Choroid plexus epithelial cell (primary cell): ENCODE measurements at regions not wholly inside any gene's neighbourhood (a gene's known extent, or its start where the extent isn't known, plus 50 kb on each side); places are given as distances from the start of the nearest gene placed in this dataset.

ENCODE experiments used
- DNase-seq: peaks from one replicate; pipeline ENCODE4 v3.0.0-alpha.2; 2010; ENCODE audit warnings: low read depth
- H3K4me3 ChIP-seq: 2 replicates; pipeline ENCODE4 v1.5.1; 2011; ENCODE audit warnings: low read depth, mild to moderate bottlenecking, control low read depth, low read length, moderate library complexity
- CTCF ChIP-seq: conservative IDR thresholded peaks from 2 replicates; pipeline ENCODE4 v1.5.1; 2011; ENCODE audit warnings: low read depth, mild to moderate bottlenecking, control low read depth, inconsistent platforms, low read length, moderate library complexity

GRCh38 chr12:107990325-107990724 lies 138.8 kb upstream of the WSCD2 start:
- H3K4me3 ChIP-seq, result no peak overlapping the region
- TF ChIP-seq CTCF, result peak; percentile 56
- peak; percentile 36 for DNase-seq

- TF ChIP-seq CTCF, result no peak
- H3K4me3 ChIP-seq, result no peak overlapping the region
- DNase-seq, result no peak
These were observed 137.1 kb upstream of the WSCD2 start for GRCh38 chr12:107992029-107992428.

GRCh38 chr12:107992870-107993451 lies 136.1 kb upstream of the WSCD2 start:
- no peak overlapping the region for H3K4me3 ChIP-seq
- peak; percentile 71 for DNase-seq
- TF ChIP-seq CTCF, result peak; percentile 74

DNA sequence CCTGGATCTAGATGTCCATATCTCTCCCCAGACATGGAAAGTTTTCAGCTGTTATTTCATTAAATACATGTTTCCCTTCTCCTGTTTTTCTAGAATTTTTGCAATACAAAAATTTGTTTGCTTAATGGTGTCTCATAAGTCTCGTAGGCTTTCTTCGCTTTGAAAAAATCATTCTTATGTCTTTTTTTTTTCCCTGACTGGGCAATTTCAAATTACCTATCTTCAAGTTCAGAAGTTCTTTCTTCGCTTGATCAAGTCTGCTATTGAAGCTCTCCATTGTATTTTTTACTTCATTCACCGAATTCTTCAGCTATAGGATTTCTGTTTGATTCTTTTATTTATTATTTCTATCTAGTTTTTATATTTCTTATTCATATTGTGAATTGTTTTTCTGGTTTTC lies 130.2 kb upstream of the WSCD2 start:
- DNase-seq, result no peak
- no peak for TF ChIP-seq CTCF
- H3K4me3 ChIP-seq, result no peak overlapping the region

DNA sequence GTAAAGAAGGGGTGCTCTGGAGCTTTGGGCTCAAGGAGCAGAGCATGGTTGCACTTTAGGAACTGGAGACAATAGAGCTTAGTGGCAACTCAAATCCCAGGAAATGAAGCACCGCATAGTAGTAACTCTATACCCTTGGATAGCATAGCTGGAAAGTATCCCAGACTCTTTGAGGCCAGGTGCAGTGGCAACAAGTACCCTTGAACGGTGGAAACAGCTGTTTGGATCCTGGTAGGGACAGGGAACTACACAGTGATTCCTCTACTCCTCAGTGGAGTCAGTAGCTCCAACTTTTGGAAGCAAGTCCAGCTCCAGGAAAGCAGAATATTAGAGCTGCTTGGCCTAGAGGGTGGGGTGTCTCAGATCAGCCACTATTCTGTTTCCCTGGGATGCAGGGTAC lies 129.0 kb upstream of the WSCD2 start:
- no peak for DNase-seq
- no peak for TF ChIP-seq CTCF
- no peak overlapping the region for H3K4me3 ChIP-seq

DNA sequence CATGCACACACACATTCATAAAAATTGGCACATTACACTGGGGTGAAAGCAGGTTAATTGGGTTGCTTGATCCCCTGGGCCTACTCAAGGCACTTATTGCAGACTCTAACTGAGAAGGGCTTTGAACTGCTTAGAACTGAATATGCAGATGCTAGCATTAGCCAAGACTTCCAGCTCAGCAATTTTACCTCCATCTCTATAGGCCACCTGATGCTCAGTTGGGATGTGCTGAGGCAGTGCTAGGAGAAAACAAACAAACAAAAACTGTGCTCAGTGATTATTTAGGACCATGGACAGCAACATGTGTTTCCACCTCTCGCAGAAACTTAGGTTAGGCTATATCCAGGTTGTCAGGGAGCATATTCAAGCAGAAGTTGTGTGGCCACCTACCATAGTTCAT lies 124.8 kb upstream of the WSCD2 start:
- H3K4me3 ChIP-seq, result no peak overlapping the region
- no peak for TF ChIP-seq CTCF
- DNase-seq, result peak; percentile 13

DNA sequence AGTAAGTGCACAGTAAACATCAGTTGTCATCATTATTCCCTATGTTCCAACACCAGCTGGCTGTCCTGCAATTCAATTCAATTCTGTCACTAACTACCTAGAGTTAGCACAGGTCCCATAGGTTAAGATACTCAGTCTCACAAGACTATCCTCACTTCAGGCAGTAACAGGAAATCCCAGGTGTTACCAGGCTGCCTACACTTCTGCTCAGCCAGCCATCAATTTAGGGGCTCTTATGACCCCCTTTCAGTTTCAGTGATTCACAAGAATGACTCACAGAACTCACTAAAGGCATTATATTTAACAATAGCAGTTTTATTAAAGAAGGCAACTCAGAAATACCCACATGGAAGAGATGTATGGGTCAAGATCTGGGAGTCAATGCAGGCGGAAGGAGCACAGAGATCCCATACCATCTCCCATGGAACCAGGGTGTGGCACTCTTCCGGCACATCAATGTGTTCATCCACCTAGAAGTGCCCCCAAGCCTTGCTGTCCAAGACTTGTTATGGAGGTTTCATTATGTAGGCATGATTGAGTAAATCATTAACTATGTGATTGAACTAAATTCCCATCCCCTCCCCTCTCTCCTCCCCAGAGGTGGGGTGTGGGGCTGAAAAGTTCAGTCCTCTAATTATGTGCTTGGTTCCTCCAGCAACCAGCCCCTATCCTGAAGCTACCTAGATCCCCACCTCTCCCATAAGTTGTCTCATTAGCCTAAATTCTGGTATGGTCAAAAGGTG lies 120.8 kb upstream of the WSCD2 start:
- no peak for DNase-seq
- no peak for TF ChIP-seq CTCF
- no peak overlapping the region for H3K4me3 ChIP-seq
